IMR-90 (cell line): ENCODE measurements at regions not wholly inside any gene's neighbourhood (a gene's known extent, or its start where the extent isn't known, plus 50 kb on each side); places are given as distances from the start of the nearest gene placed in this dataset.

Experiments
- ATAC-seq: fragments of 200-7000 bp; cut with Tn5 transposase; 2 replicates; pipeline ENCODE4 v1.9.1; 2020; ENCODE audit warnings: low read depth, mild to moderate bottlenecking, moderate library complexity
- BruUV-seq: library from RNA; stranded (reverse); fragments of 400-500 nt; replicated peaks from 2 replicates; lab custom pipeline; 2021; lab: Mats Ljungman, UMichigan
- CTCF ChIA-PET: fragments of 300-600 bp; formaldehyde crosslinking; extraction: SDS; loops from one replicate; lab custom pipeline; 2021; ENCODE audit warnings: antibody characterized with exemption; lab: Yijun Ruan, JAX
- POLR2A ChIA-PET: fragments of 300-600 bp; sonication (Branson Sonifier 250); formaldehyde crosslinking; loops from one replicate; lab custom pipeline; 2022; ENCODE audit warnings: antibody characterized with exemption; ENCODE audit not compliant: unreplicated experiment; lab: Charles Lee
- DNase-seq: peaks from one replicate; pipeline ENCODE4 v3.0.0; 2013
- H2AFZ ChIP-seq: replicated peaks from 2 replicates; pipeline ENCODE3; 2013; ENCODE audit warnings: low read length, mild to moderate bottlenecking; ENCODE audit not compliant: poor library complexity
- H2AK5ac ChIP-seq: 2 replicates; pipeline ENCODE4 v1.6.1; 2013; ENCODE audit warnings: low read depth, low read length, inconsistent platforms
- H2AK9ac ChIP-seq: replicated peaks from 2 replicates; pipeline ENCODE3; 2013; ENCODE audit warnings: mild to moderate bottlenecking, low read depth, low read length, moderate library complexity; ENCODE audit not compliant: poor library complexity
- H2BK120ac ChIP-seq: 2 replicates; pipeline ENCODE4 v1.6.1; 2013; ENCODE audit warnings: low read depth, low read length, inconsistent platforms
- H2BK15ac ChIP-seq: 3 replicates; pipeline ENCODE4 v1.6.1; 2013; ENCODE audit warnings: low read depth, low read length, inconsistent platforms
- H2BK20ac ChIP-seq: 2 replicates; pipeline ENCODE4 v1.6.1; 2013; ENCODE audit warnings: low read depth, mild to moderate bottlenecking, inconsistent platforms, low read length, moderate library complexity
- H2BK5ac ChIP-seq: 2 replicates; pipeline ENCODE4 v1.6.1; 2013; ENCODE audit warnings: mild to moderate bottlenecking, low read depth, low read length, inconsistent platforms; ENCODE audit not compliant: poor library complexity, severe bottlenecking
- H3K14ac ChIP-seq: replicated peaks from 2 replicates; pipeline ENCODE4 v1.6.1; 2013; ENCODE audit warnings: low read depth, low read length, inconsistent platforms
- H3K18ac ChIP-seq: 2 replicates; pipeline ENCODE4 v1.6.1; 2013; ENCODE audit warnings: low read depth, low read length, control low read depth
- H3K23ac ChIP-seq: 2 replicates; pipeline ENCODE4 v1.6.1; 2013; ENCODE audit warnings: low read depth, low read length, inconsistent platforms
- H3K27ac ChIP-seq: 2 replicates; pipeline ENCODE4 v1.5.1; 2013; ENCODE audit warnings: mild to moderate bottlenecking, control low read depth, low read length; ENCODE audit not compliant: insufficient read depth
- H3K27me3 ChIP-seq: 2 replicates; pipeline ENCODE4 v1.6.1; 2013; ENCODE audit warnings: low read length; ENCODE audit not compliant: control insufficient read depth, insufficient read depth
- H3K36me3 ChIP-seq: 2 replicates; pipeline ENCODE4 v1.6.1; 2013; ENCODE audit warnings: low read length, mixed read lengths; ENCODE audit not compliant: control insufficient read depth, insufficient read depth
- H3K4ac ChIP-seq: 2 replicates; pipeline ENCODE4 v1.6.1; 2013; ENCODE audit warnings: low read depth, low read length, inconsistent platforms
- H3K4me1 ChIP-seq: 2 replicates; pipeline ENCODE4 v1.6.1; 2013; ENCODE audit warnings: low read length, mixed read lengths; ENCODE audit not compliant: control insufficient read depth, insufficient read depth
- H3K4me2 ChIP-seq: 2 replicates; pipeline ENCODE4 v1.6.1; 2013; ENCODE audit warnings: low read depth, mild to moderate bottlenecking, control low read depth, low read length, moderate library complexity
- H3K4me3 ChIP-seq: 2 replicates; pipeline ENCODE4 v1.5.1; 2013; ENCODE audit warnings: low read depth, mild to moderate bottlenecking, control low read depth, low read length, moderate library complexity; ENCODE audit not compliant: insufficient read depth
- H3K56ac ChIP-seq: 2 replicates; pipeline ENCODE4 v1.6.1; 2013; ENCODE audit warnings: low read length, inconsistent platforms; ENCODE audit not compliant: insufficient read depth; ENCODE audit errors: extremely low read depth
- H3K79me1 ChIP-seq, 2 experiments: 2 replicates each; pipeline ENCODE4 v1.6.1; 2013; ENCODE audit warnings: low read length in 2 of 2, inconsistent platforms in 1 of 2, low read depth in 1 of 2
- H3K9ac ChIP-seq: 2 replicates; pipeline ENCODE4 v1.6.1; 2013; ENCODE audit warnings: low read depth, low read length, control low read depth
- H3K9me1 ChIP-seq: 2 replicates; pipeline ENCODE4 v1.6.1; 2013; ENCODE audit warnings: low read length, inconsistent platforms; ENCODE audit not compliant: insufficient read depth
- H3K9me3 ChIP-seq: 2 replicates; pipeline ENCODE4 v1.6.1; 2013; ENCODE audit warnings: low read length; ENCODE audit not compliant: control insufficient read depth, insufficient read depth
- H4K20me1 ChIP-seq: 2 replicates; pipeline ENCODE4 v1.6.1; 2013; ENCODE audit warnings: low read length, inconsistent platforms; ENCODE audit not compliant: insufficient read depth
- H4K5ac ChIP-seq: 2 replicates; pipeline ENCODE4 v1.6.1; 2013; ENCODE audit warnings: mild to moderate bottlenecking, low read depth, low read length, control low read depth
- H4K8ac ChIP-seq, 2 experiments: 2 replicates each; pipeline ENCODE4 v1.6.1; 2013; ENCODE audit warnings: low read depth in 2 of 2, low read length in 2 of 2, control low read depth in 1 of 2, inconsistent platforms in 1 of 2
- H4K91ac ChIP-seq: 2 replicates; pipeline ENCODE4 v1.6.1; 2013; ENCODE audit warnings: low read depth, low read length, inconsistent platforms; ENCODE audit not compliant: insufficient read depth
- BHLHE40 ChIP-seq: fragments of 150-350 bp; IDR thresholded peaks from 2 replicates; pipeline ENCODE4 v1.6.1; 2016; ENCODE audit warnings: mild to moderate bottlenecking, low read depth, low read length
- CHD1 ChIP-seq: IDR thresholded peaks from 2 replicates; pipeline ENCODE4 v1.6.1; 2012; ENCODE audit warnings: low read depth, low read length, improper control_type of control experiment
- MAFK ChIP-seq: IDR thresholded peaks from 2 replicates; pipeline ENCODE4 v1.6.1; 2012; ENCODE audit warnings: low read depth, low read length, improper control_type of control experiment
- MAZ ChIP-seq: IDR thresholded peaks from 2 replicates; pipeline ENCODE4 v1.6.1; 2012; ENCODE audit warnings: low read depth, mild to moderate bottlenecking, low read length, improper control_type of control experiment, moderate library complexity, borderline replicate concordance
- NFE2L2 ChIP-seq: fragments of 150-350 bp; IDR thresholded peaks from 2 replicates; pipeline ENCODE4 v1.6.1; 2016; ENCODE audit warnings: low read depth, mild to moderate bottlenecking, low read length
- POLR2A ChIP-seq: IDR thresholded peaks from 2 replicates; pipeline ENCODE4 v1.6.1; 2012; ENCODE audit warnings: mild to moderate bottlenecking, low read depth, low read length
- RAD21 ChIP-seq: IDR thresholded peaks from 2 replicates; pipeline ENCODE4 v1.6.1; 2012; ENCODE audit warnings: low read length, improper control_type of control experiment
- RFX5 ChIP-seq: IDR thresholded peaks from 2 replicates; pipeline ENCODE4 v1.8.0; 2012; ENCODE audit warnings: low read depth, mild to moderate bottlenecking, low read length, moderate library complexity
- SMC3 ChIP-seq: fragments of 150-350 bp; IDR thresholded peaks from 2 replicates; pipeline ENCODE4 v1.6.1; 2016; ENCODE audit warnings: low read depth, mild to moderate bottlenecking, antibody characterized with exemption, low read length, moderate library complexity
- WGBS, 2 experiments: methylation state at CpG; one replicate each; pipeline versions ENCODE4 v1.1.5 to v1.1.7; 2013; ENCODE audit warnings: missing lambda C conversion rate in 2 of 2; ENCODE audit not compliant: insufficient read length in 1 of 2; ENCODE audit errors: extremely low coverage in 2 of 2; 5-methylcytosine and 5-hydroxymethylcytosine counted together
- dilution Hi-C: fragments of 300-500 bp; cut with HindIII; formaldehyde crosslinking; loops from one replicate; pipeline ENCODE4 v1.14.3; 2018; ENCODE audit warnings: low sequenced_read_pairs; ENCODE audit not compliant: unreplicated experiment
- in situ Hi-C: fragments of 300-500 bp; cut with MboI; formaldehyde crosslinking; loops from 3 replicates; pipeline ENCODE4 v1.14.3; 2019; ENCODE audit warnings: low sequenced_read_pairs, inconsistent platforms, mixed read lengths
- intact Hi-C: fragments of 100-400 bp; cut with micrococcal nuclease; formaldehyde crosslinking; loops from 2 replicates; pipeline ENCODE4 v1.10.0; 2022
- TF ChIP-seq, protein P1 (sequence below): conservative IDR thresholded peaks from 2 replicates; pipeline ENCODE4 v1.5.1; 2012; ENCODE audit warnings: mild to moderate bottlenecking, low read depth, low read length, improper control_type of control experiment

GRCh38 chr2:107721178-107721577 lies 105.5 kb upstream of the RGPD4 start:
- BruUV-seq = no TSS peak
- no peak overlapping the region for H3K4me3 ChIP-seq
- H3K18ac ChIP-seq = no peak overlapping the region
- no peak overlapping the region for H3K4ac ChIP-seq
- WGBS, 2 experiments = no CpG with 5 or more reads among the region's 3 CpGs
- no peak overlapping the region for H2AK5ac ChIP-seq
- in situ Hi-C loops (no loop called here), dilution Hi-C loops (no loop called here), intact Hi-C loops (no loop called here)
- DNase-seq (no peak), ATAC-seq (no peak)
- no peak overlapping the region for H3K27ac ChIP-seq
- no peaks in the 10 kb centered on the region for H3K9me1 ChIP-seq
- H4K5ac ChIP-seq = no peak overlapping the region
- no peak overlapping the region for H2BK120ac ChIP-seq
- no peaks in the 10 kb centered on the region; the same call in 1 of the 2 replicates for H3K9me3 ChIP-seq
- H4K20me1 ChIP-seq = no peaks in the 10 kb centered on the region
- no peaks in the 10 kb centered on the region for H3K27me3 ChIP-seq
- no peak overlapping the region for H3K4me2 ChIP-seq
- H2AK9ac ChIP-seq = no peak overlapping the region
- H3K23ac ChIP-seq = no peak overlapping the region
- no peaks in the 10 kb centered on the region for H3K79me1 ChIP-seq
- no peak overlapping the region for H3K56ac ChIP-seq
- no peak overlapping the region for H2AFZ ChIP-seq
- H2BK20ac ChIP-seq = no peak overlapping the region
- no peak overlapping the region for H4K91ac ChIP-seq
- no peak overlapping the region for H4K8ac ChIP-seq
- no peak overlapping the region for H2BK15ac ChIP-seq
- H3K14ac ChIP-seq = no peak overlapping the region
- H3K9ac ChIP-seq = no peak overlapping the region
- H2BK5ac ChIP-seq = no peak overlapping the region
- ChIA-PET CTCF (no interaction called here), POLR2A (no interaction called here)
- H3K36me3 ChIP-seq = no peaks in the 10 kb centered on the region
- H3K4me1 ChIP-seq = no peaks in the 10 kb centered on the region
- TF ChIP-seq CHD1 (no peak), RAD21 (no peak), RFX5 (no peak), SMC3 (no peak), MAZ (no peak), POLR2A (no peak), MAFK (no peak), NFE2L2 (no peak), BHLHE40 (no peak)
- TF ChIP-seq, protein P1, sequence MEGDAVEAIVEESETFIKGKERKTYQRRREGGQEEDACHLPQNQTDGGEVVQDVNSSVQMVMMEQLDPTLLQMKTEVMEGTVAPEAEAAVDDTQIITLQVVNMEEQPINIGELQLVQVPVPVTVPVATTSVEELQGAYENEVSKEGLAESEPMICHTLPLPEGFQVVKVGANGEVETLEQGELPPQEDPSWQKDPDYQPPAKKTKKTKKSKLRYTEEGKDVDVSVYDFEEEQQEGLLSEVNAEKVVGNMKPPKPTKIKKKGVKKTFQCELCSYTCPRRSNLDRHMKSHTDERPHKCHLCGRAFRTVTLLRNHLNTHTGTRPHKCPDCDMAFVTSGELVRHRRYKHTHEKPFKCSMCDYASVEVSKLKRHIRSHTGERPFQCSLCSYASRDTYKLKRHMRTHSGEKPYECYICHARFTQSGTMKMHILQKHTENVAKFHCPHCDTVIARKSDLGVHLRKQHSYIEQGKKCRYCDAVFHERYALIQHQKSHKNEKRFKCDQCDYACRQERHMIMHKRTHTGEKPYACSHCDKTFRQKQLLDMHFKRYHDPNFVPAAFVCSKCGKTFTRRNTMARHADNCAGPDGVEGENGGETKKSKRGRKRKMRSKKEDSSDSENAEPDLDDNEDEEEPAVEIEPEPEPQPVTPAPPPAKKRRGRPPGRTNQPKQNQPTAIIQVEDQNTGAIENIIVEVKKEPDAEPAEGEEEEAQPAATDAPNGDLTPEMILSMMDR = no peak
